HG03039 (cell line): ENCODE measurements at regions not wholly inside any gene's neighbourhood (a gene's known extent, or its start where the extent isn't known, plus 50 kb on each side); places are given as distances from the start of the nearest gene placed in this dataset.

Experiments
- ATAC-seq: cut with Tn5 transposase; IDR thresholded peaks from one replicate; pipeline ENCODE4 v1.9.1; 2021; ENCODE audit warnings: mild to moderate bottlenecking, moderate library complexity; ENCODE audit not compliant: unreplicated experiment

DNA sequence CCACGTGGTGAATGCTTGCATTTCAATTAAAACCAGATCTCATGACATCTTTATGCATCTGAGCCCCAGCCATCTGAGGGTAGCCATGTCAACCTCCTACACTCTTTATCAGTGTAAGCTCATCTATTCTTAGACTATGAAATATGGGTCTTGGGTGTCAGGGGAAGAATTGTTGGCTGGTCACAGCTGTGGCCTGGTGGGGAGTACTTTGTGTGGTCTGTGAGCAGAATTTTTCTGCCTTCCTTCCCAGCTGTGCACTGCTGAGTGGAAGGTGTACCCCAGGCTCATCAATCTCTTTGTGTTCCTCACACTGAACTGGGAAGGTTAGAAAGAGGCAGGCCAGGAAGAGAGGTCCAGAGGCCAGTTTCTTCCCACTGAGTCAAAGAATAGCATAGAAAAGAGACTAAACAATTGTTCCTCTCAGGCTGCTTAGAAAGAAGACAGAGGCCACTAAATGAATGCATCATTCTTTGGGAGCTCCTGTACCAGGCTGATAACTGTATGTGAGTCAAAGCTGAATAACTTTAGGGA lies 202.7 kb upstream of the RGMB start:
- no peak for ATAC-seq

DNA sequence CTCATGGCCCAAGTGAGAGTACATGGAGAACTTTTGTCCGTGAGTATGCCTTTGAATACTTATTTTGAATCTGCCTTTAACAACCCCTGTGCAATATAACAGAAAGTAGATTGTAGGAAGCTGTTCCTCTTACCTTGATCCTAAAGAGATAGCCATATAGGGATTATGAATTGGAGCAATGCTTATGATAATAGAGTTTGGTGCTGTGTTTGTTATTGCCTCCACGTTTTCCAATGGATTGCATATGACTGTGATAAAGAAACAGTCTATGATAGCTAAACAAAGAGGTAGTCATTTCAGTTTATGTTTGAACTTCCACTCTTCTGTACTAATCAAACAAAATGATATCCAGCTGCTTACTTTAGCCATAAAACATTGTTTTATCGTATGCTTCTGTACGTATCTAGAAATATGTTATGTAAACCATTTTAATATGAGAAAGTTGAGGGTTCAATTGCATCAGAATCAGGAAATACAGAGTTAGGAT lies 199.6 kb upstream of the RGMB start:
- no peak for ATAC-seq

DNA sequence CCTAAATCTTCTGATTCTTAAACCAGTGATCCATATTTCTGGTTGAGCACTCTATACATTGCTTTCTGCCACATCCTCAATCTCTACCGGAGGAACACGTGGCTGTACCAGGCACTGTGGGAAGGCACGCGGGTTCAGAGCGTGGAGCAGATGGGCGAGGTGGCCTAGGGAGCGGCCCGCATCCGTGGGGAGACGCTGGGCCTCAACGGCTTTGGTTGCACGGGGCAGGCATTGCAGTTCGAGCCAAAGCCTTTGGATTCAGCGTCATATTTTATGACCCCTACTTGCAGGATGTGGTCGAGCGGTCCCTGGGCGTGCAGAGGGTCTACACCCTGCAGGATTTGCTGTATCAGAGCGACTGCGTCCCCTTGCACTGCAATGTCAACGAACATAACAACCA lies 197.2 kb upstream of the RGMB start:
- ATAC-seq = no peak

DNA sequence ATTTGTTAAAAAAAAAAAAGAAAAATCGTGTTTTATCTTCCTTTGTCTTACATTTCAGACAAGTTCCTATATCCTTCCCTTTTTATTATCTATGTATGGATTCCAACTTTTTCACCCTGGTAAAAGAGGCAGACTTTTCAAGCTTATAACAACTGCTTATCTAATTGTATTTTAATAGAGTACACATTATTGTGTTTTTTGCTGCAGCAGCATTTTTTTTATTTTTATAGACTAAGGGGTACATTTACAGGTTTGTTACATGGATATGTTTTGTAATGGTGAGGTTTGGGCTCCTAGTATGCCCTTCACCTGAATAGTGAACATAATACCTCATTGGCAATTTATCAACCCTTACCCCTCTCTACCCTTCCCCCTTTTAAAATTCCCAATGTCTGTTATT lies 195.0 kb upstream of the RGMB start:
- ATAC-seq = no peak

DNA sequence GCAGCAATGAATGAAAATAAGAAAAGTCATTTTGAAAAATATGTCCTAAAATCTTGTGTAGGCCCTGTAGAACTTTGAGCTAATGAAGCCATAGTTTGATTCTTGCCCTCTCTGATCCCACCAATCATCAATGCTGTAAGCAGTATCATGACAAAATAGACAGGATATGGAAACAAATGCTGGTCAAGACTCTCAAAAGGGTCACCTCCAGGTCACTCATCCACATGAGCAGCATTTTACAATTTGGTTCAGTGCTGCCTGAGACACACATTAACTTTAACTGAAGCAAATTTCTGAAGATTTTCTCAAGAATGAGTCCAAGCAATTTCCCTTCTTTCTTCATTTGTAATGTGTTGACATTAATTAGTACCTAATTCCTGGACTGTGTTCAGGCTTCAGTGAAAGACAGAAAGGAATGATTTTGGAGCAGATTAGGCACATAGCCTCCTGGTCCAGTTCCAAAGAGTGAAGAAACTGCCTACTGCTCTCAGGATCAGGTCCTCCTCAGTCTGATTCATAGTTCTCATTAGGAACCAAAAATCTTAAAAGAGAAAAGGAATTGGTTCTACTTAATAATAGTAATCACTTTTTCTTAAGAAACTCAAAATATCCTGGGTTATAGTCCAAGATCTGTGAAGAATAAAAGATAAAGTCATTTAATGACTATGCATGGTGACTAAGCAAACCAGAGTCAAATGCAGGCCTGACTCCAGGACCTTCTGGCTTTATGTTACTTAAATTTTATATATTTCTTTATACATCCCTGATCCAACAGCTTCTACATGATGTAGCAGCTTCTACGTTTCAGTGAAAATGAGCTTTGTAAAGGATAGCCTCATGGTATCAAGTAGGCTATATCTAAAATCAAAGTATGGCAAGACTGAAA lies 192.1 kb upstream of the RGMB start:
- no peak for ATAC-seq

DNA sequence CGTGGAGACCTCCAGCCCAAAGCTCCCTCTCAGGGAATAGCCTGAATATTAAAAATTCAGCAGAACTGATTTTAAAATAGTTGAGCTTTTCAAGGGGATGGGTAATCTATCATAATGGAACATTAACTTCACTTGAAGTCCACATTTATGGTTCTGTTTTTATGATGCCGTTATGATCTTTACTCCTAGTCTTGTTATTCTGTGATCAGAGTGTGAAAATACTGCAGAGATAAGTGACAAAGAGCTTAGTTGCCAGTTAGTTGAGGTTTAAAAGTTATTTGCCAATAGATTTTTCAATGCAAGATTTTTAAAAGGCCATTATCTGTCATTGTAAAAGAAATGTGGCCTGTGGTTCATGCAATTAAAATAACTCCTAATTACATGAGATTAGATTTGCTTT lies 189.9 kb upstream of the RGMB start:
- no peak for ATAC-seq

DNA sequence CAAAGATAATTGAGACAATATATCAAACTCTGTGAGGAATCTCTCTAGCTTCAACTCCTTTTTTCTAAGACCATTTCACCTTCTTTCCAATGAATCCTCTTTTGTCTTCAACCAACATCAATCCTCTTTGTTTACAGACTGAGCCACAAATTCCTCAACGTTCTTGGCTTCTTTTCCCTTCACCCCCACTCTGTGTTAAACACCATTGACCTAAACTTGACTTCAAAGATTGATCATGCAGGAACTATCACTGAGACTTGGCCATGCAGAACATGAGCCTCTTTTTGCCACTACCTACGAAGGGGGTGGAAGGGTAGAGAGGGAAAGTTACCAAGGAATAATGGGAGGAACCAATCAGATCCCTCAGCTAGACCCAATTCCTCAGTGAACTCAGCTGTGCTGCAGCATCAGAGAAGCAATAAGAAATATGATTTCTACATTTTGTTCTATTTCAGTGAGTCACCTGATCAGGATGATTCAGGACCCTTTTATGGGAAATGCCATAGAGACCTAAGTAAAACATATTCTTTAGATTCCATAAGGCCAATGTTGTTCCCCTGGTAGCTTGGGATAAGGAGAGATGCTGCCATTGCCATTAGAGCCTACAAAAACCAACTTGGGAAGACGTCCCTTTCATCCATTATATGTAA lies 187.7 kb upstream of the RGMB start:
- no peak for ATAC-seq

DNA sequence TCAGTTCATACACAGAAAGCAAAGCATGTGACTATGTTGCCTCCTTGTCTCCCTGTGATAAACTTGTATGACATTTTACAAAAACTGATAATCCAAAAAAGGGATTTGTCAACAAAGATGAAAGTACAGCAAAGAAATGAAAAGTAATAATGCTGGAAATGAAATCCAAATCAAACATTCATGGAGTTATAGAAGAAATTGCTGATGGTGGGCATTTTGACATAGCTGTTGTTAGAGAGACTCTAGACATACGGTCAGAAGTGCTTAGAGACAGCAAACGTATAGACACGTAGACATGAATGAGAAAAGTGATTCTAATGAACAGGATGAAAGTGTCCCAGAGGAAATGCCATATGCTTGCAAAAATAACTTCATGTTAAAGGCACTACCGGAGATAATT lies 186.9 kb upstream of the RGMB start:
- no peak for ATAC-seq

DNA sequence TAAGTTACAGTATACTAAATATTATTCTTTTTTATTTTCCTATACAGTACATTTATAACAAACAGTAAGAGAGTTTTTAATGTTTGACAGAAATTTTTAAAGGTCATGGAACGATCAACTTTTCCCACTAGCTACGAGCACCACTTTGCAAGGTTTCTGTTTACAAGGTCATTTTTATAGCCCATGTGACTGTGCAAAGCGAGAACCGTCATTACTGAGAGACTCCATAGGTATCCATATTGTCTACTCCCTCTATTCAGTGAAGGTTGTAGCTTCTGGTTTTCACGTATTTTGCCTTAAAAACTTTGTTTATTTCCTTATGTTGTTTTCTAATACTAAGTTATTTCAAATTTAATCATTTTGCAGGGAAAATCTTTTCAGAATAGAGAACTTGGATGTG lies 186.3 kb upstream of the RGMB start:
- no peak for ATAC-seq

DNA sequence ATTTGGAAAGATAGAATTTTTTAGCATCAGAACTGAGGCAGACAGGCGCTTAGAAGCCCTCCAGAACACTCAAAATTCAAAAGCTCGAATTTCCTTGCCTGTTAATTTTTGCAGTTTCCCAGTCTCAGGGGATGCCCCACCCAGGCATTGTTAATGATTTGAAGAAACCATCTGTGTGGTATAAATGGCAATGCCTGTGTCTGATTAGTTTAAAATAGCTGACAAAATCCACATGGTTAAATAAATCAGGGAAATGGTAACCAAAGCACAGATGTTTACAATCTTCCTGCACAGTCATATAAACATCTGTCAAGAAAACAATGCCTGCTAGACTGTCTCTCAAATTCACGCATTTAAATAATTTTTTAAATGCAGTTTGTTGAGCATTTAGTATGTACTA lies 185.2 kb upstream of the RGMB start:
- no peak for ATAC-seq

DNA sequence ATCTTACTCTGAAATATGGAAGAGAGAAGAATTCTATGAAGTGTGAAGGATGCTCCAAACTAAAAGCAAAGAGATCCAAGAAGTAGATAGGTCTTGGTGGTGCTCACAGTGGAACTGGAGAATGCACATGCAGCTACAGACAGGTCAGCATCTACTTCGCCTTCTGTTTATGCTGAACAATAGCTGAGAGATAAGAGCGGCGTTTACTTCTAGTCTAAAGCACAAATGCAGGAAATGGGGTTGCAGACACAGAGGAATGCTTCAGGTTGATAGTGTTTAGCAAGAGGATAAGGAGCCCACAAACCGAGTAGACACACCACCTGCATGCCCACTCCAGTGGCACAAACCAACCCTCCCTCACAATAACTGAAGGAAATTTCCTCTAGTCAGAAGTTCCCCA lies 180.0 kb upstream of the RGMB start:
- ATAC-seq = no peak

DNA sequence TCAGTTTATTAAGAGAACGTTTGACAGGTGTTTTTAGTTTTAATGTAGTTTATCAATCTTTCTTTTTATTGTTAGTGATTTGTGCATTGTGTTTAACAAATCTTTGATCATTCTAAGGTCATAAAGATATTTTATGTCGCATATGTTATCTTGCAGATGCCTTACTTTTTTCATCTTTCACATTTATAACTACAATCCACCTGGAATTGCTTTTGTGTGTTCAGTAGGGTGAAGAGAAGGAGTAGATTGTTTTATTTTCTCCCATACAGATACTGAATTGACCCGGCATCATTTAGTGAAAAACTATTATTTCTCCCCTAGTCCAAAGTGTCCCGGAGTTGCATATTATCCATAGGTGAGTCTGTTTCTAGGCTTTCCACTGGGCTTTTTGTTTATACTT lies 179.4 kb upstream of the RGMB start:
- no peak for ATAC-seq

DNA sequence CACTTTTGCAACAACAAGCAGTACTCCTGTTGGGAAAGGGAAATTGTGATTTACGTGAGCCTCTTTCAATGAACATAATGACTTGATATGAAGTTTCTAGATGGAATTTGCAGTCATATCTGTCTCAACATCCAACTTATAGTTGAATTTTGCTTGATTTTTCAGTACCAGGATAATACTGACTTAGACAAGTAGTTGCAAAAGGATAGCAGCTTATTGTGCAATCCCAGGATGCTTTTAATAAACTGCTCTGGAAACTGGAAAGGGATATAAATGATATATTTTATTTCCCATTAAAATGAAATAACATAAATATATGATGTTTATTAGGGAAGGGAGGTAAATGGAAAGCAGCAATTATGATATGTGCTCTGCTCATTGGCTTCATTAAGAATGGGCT lies 174.4 kb upstream of the RGMB start:
- no peak for ATAC-seq

DNA sequence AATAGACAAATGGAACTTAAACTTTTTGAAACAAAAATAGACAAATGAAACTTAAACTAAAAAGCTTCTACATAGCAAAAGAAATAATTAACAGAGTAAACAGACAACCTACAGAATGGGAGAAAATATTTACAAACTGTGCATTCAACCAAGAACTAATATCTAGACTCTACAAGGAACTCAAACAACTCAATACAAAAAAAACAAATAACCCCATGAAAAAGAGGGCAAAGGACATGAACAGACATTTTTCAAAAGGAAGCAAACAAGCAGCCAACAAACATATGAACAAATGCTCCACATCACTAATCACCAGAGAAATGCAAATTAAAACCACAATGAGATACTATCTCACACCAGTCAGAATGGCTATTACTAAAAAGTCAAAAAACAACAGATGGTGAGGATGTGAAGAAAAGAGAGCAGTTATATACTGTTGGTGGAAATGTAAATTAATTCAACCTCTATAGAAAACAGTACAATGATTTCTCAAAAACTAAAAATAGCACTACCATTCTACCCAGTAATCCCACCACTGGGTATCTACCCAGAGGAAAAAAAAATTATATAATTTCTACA lies 170.8 kb upstream of the RGMB start:
- no peak for ATAC-seq

DNA sequence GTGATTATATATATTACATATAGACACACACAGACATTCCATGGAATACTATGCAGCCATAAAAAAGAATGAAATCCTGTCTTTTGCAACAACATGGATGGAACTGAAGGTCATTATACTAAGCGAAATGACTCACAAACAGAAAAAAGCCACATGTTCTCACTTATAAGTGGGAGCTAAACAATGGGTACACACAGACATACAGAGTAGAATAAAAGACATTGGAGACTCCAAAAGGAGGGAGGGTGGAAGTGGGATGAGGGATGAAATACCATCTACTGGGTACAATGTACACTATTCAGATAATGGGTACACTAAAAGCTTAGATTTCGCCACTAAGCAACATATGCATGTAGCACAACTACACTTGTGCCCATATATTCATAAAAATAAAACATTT lies 170.0 kb upstream of the RGMB start:
- no peak for ATAC-seq

DNA sequence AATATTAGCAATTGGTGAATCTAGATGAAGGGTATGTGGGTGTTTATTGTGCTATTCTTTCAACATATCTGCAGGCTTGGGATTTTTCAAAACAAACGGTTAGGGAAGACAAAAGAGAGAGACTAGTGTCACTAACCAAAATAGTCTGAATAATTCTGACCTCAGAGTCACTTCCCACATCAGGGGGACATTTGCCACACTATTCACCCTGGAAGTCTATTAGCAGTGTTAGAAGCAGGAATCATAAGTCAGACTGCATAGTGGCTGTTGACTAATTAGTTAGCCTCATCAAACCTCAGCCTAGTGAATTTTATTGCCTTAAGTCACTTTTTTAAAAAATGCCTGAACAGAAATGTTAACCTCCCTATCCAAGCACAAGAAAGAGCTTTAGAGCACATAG lies 169.2 kb upstream of the RGMB start:
- ATAC-seq = no peak

DNA sequence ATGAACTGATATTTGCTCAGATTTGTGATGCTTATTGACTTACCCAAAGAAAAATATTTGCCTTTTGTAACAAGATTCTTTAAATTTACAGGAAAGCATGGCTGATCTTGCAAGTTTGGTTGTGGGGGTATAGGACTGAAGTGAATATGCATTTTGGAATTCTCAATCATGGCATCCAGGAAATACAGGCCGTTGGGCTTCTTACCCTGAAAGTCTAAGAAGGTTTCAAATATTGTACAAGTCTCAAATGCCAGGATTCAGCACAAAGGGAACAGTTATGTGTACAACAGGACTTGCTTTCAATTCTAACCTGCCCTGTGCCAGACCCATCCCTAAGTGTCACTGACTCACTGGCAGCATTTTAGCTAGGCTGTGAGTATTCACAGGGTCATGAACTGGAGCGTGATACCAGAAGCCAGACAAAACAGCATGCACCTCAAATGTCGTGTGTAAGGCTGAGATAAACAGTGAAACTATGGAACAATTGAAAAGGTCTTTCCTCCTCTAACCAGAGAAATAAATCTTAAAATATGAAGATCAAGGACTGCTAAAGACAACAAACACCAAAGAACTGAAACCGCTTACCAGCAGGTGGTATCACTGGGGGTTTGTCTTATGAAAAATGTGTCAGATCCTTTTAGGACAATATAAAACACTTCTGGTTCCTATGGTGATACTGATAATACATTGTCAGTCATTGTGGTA lies 168.6 kb upstream of the RGMB start:
- ATAC-seq = no peak

DNA sequence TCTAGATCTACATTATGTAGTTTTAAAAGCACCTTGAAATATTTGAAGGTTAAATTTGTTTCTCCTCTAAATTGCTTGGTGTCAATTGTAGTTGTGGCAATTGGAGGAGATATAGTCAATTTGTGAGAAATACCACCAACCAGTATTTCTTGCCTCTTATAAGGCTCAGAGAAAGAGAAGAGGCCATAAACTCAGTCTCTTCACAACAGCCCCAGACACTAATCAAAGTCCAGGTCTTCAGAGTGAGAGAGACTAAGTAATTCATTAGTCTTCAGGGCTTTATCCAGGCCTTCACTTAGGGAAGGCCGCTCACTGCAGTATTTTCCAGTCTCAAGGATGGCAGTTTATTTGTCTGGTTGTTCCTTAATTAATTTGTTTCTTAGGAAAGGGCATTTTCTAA lies 168.0 kb upstream of the RGMB start:
- ATAC-seq = no peak

DNA sequence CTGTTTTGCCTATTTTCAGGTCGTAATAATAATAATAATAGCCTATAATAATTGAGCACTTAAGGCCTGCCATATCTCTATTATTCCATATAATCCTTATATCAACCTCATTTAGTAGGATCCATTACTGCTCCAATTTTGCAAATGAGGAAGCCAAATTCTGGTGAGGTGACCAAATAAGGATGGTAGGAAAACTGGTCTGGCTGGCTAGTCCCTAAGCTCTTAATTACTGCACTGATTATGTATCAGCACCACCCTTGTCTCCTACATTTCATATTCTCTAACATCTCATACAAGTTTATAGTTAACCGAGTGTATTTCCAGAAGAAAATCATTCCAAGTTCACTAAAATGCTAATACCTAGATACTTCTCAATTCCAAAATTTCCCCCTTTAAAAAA lies 166.5 kb upstream of the RGMB start:
- ATAC-seq = no peak

DNA sequence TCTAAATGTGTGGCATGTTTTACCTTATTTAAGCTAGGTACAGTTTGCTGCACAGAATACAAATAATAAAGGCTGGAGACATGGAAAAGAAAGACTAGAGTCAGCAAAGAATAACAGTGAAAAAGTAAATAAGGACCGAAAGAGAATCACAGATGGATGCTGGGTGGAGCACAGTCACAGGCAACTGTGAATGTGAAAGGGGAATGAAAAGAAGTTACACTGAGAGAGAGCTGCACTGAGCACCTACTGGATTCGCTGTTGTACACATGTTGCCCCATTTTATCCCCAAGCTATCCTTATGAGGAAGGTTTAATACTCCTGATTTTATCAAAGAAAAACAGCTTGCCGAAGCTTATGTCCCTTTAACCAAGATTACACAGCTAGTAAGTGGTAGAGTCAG lies 165.4 kb upstream of the RGMB start:
- ATAC-seq = no peak

DNA sequence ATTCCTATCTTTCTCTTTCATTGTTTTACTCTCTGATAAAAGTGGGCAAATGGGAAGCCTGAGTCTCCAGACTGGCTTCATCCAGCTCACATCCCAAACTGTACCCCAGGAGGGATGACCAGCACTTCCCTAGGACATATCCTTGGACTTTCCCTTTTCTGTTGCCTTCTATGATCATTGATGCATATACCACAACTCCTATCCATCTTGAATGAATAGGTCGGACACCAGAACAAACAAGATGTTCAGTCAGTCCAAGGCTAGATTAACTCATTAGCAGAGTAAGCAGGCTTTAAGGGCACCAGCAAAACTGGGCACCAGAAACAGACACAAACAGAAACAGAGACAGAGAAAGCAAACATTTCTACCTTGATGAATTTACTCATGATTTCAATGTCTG lies 159.1 kb upstream of the RGMB start:
- ATAC-seq = no peak
